Skin of body (tissue), 1 donor: ENCODE measurements at regions not wholly inside any gene's neighbourhood (a gene's known extent, or its start where the extent isn't known, plus 50 kb on each side); places are given as distances from the start of the nearest gene placed in this dataset.

Experiments
- DNase-seq: peaks from one replicate; lab custom pipeline; 2025; lab: John Stamatoyannopoulos, UW

DNA sequence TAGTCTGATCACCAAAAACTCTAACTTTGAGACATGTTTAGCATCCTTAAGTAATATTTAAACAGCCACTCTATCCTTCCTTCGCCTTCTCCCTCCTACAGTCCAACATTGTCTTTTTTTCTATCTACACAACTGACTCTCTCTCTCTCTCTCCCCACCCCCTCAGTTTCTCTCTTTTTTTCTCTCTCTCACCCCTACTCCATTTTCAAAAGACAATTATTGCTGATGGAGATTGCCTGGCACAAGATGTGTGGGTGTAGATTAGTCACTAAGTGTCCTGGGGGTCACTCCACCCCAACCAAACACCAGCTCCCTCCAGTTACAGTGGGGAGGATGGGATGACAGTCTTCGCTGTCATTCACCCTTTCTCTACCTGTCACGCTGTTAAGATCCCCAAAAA lies 94.5 kb upstream of the NFIA start:
- no peak for DNase-seq

DNA sequence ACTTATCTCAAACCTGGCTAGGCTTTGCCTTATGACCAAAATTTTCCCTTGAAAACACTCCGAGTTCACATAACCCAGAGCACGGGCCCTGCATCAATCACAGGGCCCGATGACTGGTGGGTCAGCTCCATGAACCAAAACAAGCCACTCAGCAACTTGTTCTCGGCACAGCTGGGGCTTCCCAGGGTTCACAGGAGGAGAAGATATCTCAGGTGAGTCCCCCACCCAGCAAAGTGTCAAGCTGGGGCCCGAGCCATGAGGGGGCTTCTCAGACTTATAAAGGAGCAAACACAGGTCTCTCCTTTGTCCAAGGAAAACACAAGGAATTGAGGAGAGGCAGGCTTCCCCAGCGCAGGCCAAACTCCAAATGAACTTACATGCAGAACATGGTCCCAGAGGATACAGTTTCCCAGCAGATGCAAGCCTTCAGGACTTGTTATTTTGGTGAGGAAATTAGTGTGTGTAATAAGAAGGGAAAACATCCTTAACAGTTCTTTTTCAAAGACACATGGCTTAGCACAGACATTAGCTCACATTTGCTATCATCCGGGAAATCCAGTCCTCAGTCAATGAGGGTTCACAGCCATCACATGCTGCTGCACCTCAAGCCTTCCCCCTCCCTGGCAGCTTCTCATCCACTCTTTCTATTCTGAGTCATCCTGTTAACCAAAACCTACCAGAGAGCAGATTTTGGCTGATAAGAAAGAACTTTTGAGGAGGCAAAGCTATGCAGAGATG lies 98.1 kb upstream of the NFIA start:
- DNase-seq, result peak; percentile 65

DNA sequence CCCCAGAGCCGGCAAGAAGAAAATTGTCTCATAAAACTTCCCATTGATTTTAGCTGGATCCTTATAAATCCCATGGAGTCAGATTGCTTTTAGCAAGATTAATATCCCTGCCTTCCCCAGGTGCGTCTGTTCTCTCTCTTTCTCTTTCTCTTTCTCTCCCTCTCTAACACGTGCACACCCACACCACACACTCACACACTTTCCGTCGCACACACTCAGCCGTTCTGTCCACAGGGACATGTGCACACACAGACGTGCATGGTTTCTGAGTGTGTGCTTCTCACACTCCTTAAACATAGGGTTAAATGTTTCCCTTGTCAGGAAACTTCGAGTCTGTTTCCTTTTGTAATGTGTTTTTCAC lies 98.7 kb upstream of the NFIA start:
- no peak for DNase-seq

DNA sequence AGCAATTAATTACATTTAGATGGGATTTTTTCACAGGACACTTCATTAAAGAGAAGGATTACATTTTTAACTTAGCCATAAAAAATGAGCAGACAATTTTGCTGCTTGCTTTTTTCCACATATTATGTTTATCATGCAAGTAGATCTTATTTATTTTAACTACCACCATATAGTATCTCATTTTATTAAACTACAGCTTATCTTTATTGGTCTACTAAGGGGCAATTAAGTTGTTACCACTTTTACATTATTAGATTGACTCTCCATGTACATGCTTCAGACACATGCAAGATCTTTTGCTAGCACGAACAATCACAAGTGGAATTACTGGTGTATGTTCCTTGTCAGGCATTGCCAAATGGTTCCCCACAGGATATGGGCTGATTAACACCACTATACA lies 99.8 kb upstream of the NFIA start:
- no peak for DNase-seq

DNA sequence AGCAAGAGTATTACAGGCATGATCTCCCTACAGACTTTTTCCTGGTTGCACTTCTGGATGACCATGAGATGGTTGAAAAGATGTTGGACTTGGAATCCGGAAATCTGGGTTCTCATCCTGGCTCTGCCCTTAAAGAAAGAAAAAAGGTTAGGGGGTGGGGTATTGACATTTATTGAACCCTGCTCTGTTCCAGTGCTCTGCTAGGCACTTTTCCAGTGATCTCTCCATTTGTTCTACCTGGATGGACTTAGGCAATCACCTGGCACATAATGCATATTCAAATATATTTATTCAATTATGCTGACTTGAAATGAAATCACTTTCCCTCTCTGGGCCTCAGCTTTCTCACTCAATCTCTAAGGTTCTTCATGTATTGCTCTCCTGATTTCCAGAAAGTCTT lies 101.0 kb upstream of the NFIA start:
- no peak for DNase-seq

DNA sequence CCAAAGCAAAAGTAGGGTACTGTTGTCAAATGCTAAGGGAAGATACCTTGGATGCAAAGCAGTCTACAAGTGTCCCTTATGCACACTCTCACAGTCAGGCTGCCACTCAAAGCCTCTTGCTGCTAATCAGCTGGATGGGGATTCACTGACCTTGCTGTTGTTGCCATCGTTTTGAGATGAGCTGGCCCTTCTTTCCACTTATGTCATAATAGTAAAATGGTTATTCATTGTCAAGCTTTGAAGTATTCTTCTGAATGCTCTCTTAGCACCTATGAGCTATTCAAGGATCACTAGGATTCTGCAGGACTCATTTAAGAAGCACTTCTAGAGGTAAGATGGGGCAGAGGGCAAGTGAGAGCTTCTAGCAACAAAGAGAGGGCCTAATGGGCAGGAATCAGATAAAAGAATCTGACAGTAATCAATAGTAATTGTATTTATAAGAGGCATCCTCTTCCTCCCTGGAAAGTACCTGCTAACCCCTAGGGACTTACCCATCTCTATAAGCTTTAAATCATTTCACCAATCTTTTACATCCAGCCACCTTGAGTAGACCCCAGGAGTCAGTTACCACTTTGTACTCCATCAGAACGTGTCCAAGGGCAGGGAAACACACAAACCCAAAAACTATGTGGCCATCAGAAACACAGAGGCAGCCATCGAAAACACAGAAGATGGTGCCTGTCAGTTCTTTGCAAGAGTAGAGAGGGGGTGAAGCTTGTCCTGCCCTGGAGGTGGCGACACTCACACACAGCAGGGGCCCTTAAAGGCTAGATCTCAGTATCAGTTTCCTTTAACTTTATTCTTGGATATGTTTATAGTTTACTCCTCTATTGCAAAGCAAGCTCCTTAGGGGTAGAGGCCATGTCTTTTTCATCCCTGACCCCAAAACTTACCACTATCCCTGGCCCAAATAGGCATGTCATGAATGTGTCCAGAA lies 103.7 kb upstream of the NFIA start:
- DNase-seq, result no peak

DNA sequence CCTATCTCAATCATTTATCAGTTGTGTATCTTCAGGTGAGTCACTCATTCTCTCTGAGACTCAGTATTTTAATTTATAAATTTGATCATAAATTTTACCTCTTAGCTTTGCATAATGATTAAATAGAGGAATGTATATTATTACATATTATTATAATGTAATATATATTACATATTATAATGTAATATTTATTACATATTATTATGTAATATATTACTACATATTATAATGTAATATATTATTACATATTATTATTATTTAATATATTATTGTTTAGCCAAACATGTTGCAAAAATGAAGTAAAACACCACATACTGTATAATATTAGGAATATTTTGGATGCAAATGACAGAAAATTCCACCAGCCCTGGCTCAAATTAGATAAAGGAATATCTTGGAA lies 104.7 kb upstream of the NFIA start:
- DNase-seq, result no peak

DNA sequence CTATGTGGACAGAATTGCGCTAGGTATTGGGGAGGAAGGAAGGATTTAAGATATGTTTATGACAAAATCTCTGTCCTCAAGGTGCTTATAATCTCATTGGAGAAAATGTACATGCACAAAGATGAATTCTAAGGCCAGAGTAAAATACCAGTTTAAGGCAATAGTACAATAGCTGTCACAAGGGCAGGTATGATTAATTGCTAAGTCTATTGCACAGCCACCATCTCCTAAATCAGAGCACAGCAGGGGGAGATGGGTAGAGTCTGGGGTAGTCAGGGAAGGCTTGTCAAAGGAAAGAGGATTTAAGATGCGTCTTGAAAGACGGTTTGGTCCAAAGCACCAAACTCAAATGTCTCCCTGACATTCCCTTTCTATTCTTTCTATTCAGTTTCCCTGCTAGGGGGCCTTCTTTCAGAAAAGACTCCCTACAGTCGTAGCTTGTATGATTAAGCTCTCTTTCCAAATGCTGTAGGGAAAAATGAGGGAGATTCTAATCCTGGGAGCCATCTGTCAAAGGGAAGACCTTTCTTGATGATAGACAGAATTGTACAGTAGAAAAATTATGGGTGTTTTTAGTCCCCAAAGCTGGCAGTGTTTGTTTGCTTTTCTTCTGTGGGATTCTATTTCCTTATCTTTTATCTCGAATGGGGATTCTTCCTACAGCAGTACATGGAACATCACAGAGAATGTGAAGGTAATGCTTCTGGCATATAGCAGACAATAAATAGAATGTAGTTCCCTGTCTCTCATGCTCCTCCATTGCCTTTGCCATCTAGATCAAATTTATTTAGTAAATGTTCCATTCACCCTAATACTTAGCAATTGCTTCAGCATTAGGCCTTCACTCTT lies 107.6 kb upstream of the NFIA start:
- no peak for DNase-seq

DNA sequence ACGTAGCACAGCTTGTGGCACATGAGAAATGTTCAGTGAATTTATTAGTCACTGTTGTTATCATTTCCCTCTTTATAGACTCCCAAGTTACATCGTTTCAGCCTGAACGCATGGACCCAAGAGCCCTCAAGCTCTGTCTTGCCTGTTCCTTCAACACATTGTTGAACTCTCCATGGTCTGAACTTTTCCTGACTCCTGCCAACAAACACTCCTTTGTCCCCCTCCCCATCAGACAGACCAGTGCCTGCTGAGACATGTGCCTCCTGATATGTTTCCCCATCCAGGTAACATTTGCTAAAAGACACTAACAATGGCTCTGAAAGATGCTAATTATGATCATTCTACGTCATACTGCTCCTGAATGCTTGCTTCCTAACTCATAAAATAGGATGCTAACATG lies 108.7 kb upstream of the NFIA start:
- DNase-seq, result no peak

DNA sequence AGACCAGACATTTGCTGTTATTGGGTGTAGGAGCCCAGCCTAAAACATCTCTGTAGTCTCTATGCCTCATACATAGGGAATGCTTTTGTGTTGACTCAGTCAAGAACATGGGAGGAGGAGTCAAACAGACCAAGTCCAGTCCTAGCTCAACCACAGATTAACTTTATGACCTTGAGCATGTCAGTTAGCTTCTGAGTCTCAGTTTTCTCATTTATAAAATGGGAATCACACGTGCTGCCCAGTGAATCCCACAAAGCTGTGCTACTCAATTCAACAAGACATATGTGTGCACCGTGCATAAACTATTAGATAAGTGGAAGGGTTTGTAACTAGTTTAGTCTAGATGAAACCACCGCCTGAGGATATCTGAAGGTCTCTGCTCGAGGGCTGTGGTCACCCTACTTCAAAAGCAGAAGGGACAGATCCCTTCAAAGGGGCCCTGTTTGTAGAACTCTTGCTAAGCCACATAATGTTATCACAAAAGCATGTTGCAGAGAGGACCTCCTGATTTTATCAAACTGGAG lies 109.5 kb upstream of the NFIA start:
- DNase-seq, result no peak

DNA sequence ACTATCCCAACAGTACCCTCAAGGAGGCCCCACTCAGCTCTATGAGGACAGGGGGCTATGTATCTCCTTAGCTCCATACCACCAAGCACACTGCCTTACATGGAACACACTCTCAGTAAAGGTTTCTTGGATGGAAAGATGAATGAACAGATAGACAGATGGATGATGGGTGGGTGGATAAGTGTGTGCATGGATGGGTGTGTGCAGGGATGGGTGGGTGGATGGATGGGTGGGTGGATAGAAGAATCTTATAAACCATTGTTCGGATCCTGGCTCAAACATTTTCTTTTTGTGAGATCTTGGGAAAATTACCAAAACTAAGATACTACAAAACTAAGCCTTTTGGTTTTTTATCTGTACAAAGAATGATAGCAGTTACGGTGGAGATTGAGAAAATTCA lies 111.0 kb upstream of the NFIA start:
- no peak for DNase-seq

DNA sequence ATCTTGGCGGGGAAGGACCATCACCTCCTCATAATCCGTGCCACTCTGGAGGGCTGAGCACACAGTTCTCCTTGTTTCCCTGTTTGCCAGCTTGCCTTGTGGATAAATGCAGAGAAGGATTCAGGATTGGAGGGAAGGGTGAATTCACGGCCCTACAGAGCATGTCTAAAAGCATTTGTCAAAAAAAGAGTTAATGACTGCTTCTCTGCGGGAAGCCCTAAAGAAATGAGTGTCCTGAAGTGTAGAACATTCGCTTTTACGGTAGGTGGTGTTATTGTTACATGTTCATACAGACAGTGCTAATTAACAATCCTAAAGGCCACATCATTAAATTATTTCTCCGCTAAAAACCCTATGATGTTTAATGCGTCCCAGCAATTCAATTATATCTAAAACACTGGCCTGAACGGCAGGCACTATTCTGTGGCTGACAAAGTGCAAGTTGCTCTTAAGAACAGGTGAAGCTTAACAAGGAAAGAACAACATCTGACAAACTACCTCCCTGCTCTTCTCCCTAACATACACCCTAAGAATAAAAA lies 112.3 kb upstream of the NFIA start:
- peak; percentile 61 for DNase-seq

DNA sequence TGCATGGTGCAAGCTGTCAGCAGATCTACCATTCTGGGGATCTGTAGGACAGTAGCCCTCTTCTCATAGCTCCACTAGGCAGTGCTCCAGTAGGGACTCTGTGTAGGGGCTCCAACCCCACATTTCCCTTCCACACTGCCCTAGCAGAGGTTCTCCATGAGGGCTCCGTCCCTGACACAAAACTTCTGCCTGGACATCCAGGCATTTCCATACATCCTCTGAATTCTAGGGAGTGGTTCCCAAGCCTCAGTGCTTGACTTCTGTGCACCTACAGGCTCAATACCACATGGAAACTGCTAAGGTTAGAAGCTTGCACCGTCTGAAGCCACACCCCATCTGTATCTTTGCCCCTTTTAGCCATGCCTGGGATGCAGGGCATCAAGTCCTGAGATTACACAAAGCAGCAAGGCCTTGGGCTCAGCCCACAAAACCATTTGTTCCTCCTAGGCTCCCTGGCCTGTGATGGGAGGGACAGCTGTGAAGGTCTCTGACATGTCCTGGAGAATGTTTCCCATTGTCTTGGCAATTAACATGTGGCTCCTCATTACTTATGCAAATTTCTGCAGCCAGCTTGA lies 117.0 kb upstream of the NFIA start:
- no peak for DNase-seq

DNA sequence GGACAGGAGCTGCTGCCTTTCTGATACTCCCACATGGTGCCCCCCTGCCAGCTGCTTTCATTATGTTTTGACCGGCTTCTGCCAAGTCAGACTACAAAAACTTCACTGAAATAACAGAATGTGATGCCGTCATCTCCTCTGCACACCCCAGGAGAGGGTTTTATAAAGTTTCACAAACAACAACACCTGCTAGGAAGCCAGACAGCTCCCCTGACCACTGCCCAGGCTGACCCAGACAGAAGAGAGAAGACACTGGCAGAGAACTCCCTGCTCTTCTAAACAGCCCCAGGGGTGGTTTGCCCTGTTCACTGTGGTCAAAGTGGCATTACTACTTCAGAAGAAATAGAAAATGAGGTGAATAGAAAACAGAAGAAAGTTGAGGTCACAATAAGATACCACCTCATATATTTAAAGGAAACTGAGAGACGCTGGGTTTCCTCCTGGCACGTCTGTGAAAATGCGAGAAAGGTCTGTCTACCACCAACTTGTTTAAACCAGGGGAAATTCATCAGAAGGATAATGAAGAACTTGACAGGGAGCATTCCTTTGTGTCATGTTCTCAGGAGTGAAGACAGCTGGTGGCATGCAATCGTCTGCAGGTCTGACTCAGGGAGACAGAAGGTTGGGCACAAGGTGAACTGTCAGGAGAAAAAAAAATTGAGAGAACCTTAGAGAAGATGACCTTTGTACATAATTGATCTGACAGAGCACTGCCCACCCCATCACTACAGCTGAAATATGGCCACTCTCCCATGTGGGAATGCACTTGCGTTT lies 119.0 kb upstream of the NFIA start:
- DNase-seq, result no peak

DNA sequence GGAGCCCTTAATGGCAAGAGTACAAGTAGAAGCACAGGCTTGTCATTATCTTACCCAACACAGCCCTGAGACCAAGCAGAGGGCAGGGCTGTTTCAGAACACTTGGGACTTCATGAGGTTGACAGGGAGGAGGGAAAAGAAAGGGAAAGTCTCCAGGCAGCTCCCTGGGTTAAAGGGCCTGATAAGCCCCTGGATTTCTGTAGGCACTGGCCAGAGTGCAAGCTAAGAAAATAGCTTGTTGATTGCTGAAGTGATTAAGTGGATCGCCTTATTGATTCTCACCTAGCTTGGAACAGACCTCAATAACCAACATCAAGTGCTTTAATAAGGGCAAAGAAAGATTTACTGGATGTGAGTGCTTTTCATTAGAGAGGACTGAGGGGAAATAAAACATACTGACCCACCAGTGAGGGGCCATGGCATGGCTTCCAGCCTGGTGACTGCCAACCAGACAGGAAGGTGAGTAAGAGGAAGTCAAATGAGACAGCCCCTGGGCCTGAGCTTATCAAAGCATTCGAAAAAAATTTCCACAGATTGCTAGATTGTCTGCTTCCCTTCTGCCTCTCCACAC lies 121.4 kb upstream of the NFIA start:
- DNase-seq, result no peak

DNA sequence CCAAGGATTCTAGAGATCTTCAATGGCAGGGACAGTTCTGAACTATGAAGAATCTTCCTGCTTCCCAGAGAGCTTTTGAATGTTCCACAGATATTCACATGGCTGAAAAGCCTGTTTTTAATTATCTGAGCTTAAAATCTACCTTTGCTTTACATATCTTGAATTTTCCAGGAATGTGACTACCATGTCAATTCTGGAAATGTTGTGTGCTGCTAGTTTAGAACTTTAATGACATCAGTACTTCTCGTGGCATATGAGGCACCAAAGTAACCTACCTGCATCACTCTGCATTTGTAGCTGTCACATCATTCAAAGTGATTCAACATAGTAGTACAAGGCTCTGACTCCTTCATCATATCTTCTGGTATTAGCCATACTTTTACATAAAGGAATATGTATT lies 122.7 kb upstream of the NFIA start:
- no peak for DNase-seq

DNA sequence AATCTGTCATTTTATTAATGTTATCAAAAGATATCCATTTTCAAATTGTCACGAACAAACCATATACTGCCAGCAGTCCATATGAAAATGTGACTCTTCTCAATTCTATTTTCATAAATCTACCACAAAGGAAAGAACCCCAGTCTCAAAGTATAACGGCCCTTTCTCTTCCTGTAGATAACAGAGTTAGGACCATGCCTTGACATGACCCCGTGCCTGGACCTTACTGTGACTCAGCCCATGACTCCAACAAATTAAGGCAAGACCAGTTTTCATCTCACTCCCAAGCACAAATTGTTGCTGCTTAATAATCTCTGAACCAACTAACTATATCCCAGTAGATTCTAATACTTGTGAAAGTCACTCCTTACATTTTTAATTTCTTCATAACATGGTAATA lies 124.4 kb upstream of the NFIA start:
- DNase-seq, result no peak

DNA sequence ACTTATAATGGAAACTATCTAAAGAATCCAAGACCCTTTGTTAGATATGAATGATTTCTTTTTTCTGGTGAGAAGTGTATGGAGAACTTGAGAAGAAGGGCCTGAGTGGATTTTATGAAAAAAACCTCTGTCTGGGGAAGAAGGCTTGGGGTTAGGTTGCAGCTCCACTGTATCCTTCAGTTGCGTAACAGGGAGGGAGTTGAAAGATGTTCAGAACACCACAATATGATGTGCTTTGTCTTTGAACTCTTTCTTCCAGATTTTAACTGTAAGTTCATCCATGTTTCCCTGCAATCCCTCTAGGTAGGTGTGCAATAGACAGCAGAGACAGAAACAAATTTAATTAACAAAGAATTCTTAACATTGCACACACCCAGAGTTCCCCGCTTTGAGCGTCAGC lies 125.8 kb upstream of the NFIA start:
- no peak for DNase-seq

DNA sequence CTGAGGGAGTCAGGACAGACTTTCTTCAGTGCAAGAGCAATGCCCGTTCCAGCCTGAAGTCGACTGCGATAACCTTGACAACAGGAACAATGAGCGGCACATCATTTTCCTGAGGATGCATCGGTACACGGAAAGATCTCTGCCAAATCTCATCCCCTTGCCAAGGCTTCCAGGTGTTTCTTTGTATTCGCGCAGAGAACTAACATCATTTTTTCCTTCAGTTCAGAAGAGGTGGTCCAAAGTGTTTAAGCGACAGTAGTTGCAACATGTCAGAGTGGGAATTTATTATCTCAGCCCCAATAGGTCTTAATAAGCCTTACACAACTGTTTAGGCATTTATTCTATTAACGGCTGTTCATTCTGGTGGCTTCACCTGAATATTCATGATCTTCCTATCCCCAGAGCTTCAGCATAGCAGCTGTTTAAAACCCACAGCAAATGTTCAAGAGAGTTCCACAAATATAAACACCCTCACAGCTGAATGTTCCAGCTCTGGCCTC lies 129.7 kb upstream of the NFIA start:
- no peak for DNase-seq
